Choroid plexus epithelial cell (primary cell): ENCODE measurements at regions not wholly inside any gene's neighbourhood (a gene's known extent, or its start where the extent isn't known, plus 50 kb on each side); places are given as distances from the start of the nearest gene placed in this dataset.
"Not testable (repeated sequence)": the region's sequence is repeated elsewhere in the genome, so short reads cannot be mapped to it uniquely, and the experiment has no call there.

Source experiments
- DNase-seq: peaks from one replicate; pipeline ENCODE4 v3.0.0-alpha.2; 2010; ENCODE audit warnings: low read depth
- H3K4me3 ChIP-seq: 2 replicates; pipeline ENCODE4 v1.5.1; 2011; ENCODE audit warnings: low read depth, mild to moderate bottlenecking, control low read depth, low read length, moderate library complexity
- CTCF ChIP-seq: conservative IDR thresholded peaks from 2 replicates; pipeline ENCODE4 v1.5.1; 2011; ENCODE audit warnings: low read depth, mild to moderate bottlenecking, control low read depth, inconsistent platforms, low read length, moderate library complexity

GRCh38 chr12:42017051-42017450 lies 127.6 kb downstream of the GXYLT1 start:
- H3K4me3 ChIP-seq: no peak overlapping the region
- no peak for DNase-seq
- TF ChIP-seq CTCF: no peak

- no peak for DNase-seq
- no peak overlapping the region for H3K4me3 ChIP-seq
- no peak for TF ChIP-seq CTCF
These were observed 129.6 kb downstream of the GXYLT1 start for GRCh38 chr12:42015051-42015461.

- not testable (repeated sequence) for H3K4me3 ChIP-seq, DNase-seq
These were observed 132.2 kb downstream of the GXYLT1 start for GRCh38 chr12:42012501-42012900.

GRCh38 chr12:42010715-42011114 lies 134.0 kb downstream of the GXYLT1 start:
- H3K4me3 ChIP-seq: no peak overlapping the region
- DNase-seq: no peak

GRCh38 chr12:42010257-42010656 lies 134.4 kb downstream of the GXYLT1 start:
- DNase-seq: no peak
- no peak overlapping the region for H3K4me3 ChIP-seq
- no peak for TF ChIP-seq CTCF

More at GRCh38 chr12:42010715-42011114, 134.0 kb downstream of the GXYLT1 start:
- no peak for TF ChIP-seq CTCF

- TF ChIP-seq CTCF: no peak
- H3K4me3 ChIP-seq: no peak overlapping the region
These were observed 135.7 kb downstream of the GXYLT1 start for GRCh38 chr12:42008996-42009395.

GRCh38 chr12:42003031-42003430 lies 141.6 kb downstream of the GXYLT1 start:
- no peak overlapping the region for H3K4me3 ChIP-seq
- TF ChIP-seq CTCF: no peak
- DNase-seq: no peak

More at GRCh38 chr12:42008996-42009395, 135.7 kb downstream of the GXYLT1 start:
- DNase-seq: no peak

GRCh38 chr12:42002563-42002962 lies 142.1 kb downstream of the GXYLT1 start:
- no peak overlapping the region for H3K4me3 ChIP-seq
- DNase-seq: no peak
- TF ChIP-seq CTCF: no peak
